Adrenal gland (tissue), 5 donors: ENCODE measurements at regions not wholly inside any gene's neighbourhood (a gene's known extent, or its start where the extent isn't known, plus 50 kb on each side); places are given as distances from the start of the nearest gene placed in this dataset.

Experiments
- CTCF ChIP-seq, 6 experiments: fragments of 450-650 bp in 4 of 6; fragments of 200-600 bp in 2 of 6; sonication (generic) in 1 of 6; IDR thresholded peaks; 1 replicate in 5 of 6; 2 replicates in 1 of 6; pipeline versions ENCODE4 v1.5.1 to v1.8.0; 2016 to 2021; ENCODE audit warnings: antibody characterized with exemption in 6 of 6, mild to moderate bottlenecking in 2 of 6, moderate library complexity in 1 of 6
- POLR2A ChIP-seq, 2 donors: fragments of 450-650 bp; IDR thresholded peaks; one replicate each; pipeline ENCODE4 v1.6.1; 2017; ENCODE audit warnings: antibody characterized with exemption in 2 of 2, mild to moderate bottlenecking in 2 of 2, moderate library complexity in 1 of 2
- donor health status: DM: no; HTN: no; CAD: no.

GRCh38 chr4:53720776-53721175 lies 129.5 kb upstream of the LNX1 start:
- TF ChIP-seq CTCF (IDR thresholded peaks at IDR 0.05) (no peak), POLR2A (IDR thresholded peaks at IDR 0.05) (no peak)
